Body of pancreas (tissue), 4 donors: ENCODE measurements at regions not wholly inside any gene's neighbourhood (a gene's known extent, or its start where the extent isn't known, plus 50 kb on each side); places are given as distances from the start of the nearest gene placed in this dataset.
"Not testable (repeated sequence)": the region's sequence is repeated elsewhere in the genome, so short reads cannot be mapped to it uniquely, and the experiment has no call there.

Experiments
- POLR2A ChIP-seq, 3 donors: fragments of 450-650 bp; IDR thresholded peaks; one replicate each; pipeline ENCODE4 v1.6.1; 2016; ENCODE audit warnings: antibody characterized with exemption in 3 of 3, mild to moderate bottlenecking in 2 of 3
- TF ChIP-seq, protein P1 (sequence below), 7 experiments: fragments of 450-650 bp in 4 of 7; fragments of 200-600 bp in 3 of 7; sonication (generic) in 3 of 7; IDR thresholded peaks; one replicate each; pipeline ENCODE4 v1.5.1; 2016 to 2019; ENCODE audit warnings: antibody characterized with exemption in 7 of 7

GRCh38 chr16:82275349-82275748 lies 105.3 kb upstream of the MPHOSPH6 start:
- TF ChIP-seq, protein P1, sequence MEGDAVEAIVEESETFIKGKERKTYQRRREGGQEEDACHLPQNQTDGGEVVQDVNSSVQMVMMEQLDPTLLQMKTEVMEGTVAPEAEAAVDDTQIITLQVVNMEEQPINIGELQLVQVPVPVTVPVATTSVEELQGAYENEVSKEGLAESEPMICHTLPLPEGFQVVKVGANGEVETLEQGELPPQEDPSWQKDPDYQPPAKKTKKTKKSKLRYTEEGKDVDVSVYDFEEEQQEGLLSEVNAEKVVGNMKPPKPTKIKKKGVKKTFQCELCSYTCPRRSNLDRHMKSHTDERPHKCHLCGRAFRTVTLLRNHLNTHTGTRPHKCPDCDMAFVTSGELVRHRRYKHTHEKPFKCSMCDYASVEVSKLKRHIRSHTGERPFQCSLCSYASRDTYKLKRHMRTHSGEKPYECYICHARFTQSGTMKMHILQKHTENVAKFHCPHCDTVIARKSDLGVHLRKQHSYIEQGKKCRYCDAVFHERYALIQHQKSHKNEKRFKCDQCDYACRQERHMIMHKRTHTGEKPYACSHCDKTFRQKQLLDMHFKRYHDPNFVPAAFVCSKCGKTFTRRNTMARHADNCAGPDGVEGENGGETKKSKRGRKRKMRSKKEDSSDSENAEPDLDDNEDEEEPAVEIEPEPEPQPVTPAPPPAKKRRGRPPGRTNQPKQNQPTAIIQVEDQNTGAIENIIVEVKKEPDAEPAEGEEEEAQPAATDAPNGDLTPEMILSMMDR (IDR thresholded peaks at IDR 0.05) = not testable (repeated sequence)
- TF ChIP-seq POLR2A (IDR thresholded peaks at IDR 0.05) = not testable (repeated sequence)
